ENCODE measurements at regions not wholly inside any gene's neighbourhood (a gene's known extent, or its start where the extent isn't known, plus 50 kb on each side); places are given as distances from the start of the nearest gene placed in this dataset.

DNA sequence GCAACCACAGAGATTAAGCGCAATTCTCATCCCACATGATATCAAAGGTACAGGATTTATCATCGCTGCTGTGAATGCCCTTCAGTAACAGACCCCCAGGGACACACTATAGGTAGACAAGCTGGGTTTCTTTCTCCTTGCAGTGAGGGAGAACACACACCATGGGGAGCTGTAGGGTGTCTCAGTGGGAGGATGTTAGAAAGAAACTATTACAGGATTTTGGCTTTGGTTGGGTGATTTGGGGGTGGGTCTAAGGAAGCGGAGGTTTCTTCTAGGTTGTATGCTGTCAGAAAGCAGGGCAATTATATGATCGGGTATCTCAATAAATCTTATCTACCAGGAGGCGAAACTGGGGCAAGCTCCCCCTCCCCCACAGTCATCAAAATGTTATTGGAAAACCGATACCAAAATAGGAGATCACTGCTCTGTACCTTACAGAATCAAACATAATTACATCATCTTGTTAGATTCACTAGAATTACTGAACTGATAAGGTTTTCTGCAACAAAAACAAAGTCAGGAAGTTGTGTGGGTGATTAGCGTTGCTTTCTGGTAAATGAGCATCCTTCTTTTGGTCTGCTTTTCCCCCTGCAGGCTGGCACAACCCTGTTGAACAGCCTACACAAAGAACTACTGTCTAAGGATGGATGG is 209.7 kb downstream of the TEX36 start:
- no peak overlapping the region for H3K27ac ChIP-seq
- H3K27me3 ChIP-seq = no peaks in the 10 kb centered on the region
- no peaks in the 10 kb centered on the region for H3K36me3 ChIP-seq
- H3K4me2 ChIP-seq = peak overlapping the region; percentile 39
- no peak overlapping the region for H3K9ac ChIP-seq
- TF ChIP-seq Cebpa-rat (IDR thresholded peaks at IDR 0.05) = no peak
- no peak overlapping the region for H3K4me3 ChIP-seq
- H3K9me3 ChIP-seq = no peaks in the 10 kb centered on the region
- no peaks in the 10 kb centered on the region for H4K20me1 ChIP-seq
- peaks cover 14% of the 10 kb centered on the region for H3K4me1 ChIP-seq

DNA sequence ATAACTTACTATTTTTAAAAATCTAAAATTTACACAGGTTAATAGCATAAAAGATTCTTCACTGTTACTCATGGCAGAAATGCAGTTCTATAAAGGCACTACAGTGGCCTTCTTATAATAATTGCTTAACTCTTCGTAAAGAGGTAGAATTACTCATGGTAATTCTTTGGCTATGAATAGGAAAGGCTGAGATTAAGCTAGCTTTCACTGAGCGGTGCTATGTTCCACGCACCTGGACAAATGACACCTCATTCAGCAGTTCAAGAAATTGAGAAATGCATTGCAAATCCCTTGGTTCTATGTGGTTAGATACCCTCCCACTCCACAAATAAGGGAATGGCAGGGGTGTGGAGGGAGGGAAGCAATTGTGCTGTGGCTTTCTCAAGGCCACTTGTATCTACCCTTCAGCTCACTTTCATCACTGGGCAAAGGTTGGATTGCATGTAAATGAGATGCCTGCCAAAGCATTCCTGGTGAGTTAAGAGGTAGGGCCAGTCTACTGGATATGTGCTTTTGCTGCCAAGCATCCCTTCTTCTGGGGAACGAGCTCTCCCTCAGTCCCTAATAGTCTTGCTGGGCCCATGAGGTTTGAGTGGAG is 210.9 kb downstream of the TEX36 start:
- no peak for TF ChIP-seq Cebpa-rat (IDR thresholded peaks at IDR 0.05)
- Histone ChIP-seq H3K27me3 (no peaks in the 10 kb centered on the region), H3K4me3 (no peak overlapping the region), H3K36me3 (no peaks in the 10 kb centered on the region), H4K20me1 (no peaks in the 10 kb centered on the region), H3K4me1 (peaks cover 14% of the 10 kb centered on the region), H3K9me3 (no peaks in the 10 kb centered on the region), H3K4me2 (no peak overlapping the region), H3K9ac (no peak overlapping the region), H3K27ac (no peak overlapping the region)

DNA sequence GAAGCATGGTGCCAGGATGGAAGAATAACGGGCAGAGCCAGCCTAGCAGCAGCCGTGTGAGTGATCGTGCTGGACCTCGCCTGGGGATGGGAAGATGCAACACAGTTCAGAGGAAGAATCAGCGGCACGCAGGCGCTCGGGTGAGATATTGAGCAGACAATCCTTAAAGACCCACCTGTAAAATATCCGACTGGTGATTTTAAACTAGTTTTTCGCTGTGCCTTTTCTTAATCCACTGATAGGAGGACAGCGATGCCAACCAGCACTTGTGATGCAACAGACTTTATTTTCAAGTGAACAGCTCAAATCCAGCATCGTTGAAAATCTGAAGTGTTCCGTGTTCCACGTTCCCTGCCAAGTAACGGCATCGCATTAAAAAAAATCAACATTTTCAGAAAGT is 214.7 kb downstream of the TEX36 start:
- H3K27me3 ChIP-seq = no peaks in the 10 kb centered on the region
- no peaks in the 10 kb centered on the region for H3K36me3 ChIP-seq
- no peak for TF ChIP-seq Cebpa-rat (IDR thresholded peaks at IDR 0.05)
- H3K9ac ChIP-seq = no peak overlapping the region
- no peak overlapping the region for H3K4me2 ChIP-seq
- no peaks in the 10 kb centered on the region for H3K9me3 ChIP-seq
- H4K20me1 ChIP-seq = no peaks in the 10 kb centered on the region
- peaks cover 5% of the 10 kb centered on the region for H3K4me1 ChIP-seq
- no peak overlapping the region for H3K27ac ChIP-seq
- H3K4me3 ChIP-seq = no peak overlapping the region

DNA sequence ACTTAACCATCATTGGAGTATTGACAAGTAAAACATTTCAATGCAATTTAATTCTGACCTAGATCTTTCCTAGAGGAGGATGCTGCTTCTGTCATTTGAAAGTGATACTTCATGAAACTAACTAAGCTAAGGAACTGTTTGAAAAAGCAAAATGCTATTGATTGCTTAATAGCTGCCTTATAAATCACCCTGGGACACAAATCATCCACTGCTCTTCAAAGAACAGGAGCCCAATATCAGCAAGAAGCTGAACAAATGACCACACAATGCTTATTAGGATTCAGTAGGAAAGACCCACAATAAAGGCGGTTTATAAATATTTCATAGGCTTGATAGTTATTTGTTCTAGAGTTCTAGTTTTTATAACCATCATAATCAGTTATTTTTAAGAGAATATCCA is 216.3 kb downstream of the TEX36 start:
- Histone ChIP-seq H3K9ac (no peak overlapping the region), H3K4me2 (no peak overlapping the region), H4K20me1 (no peaks in the 10 kb centered on the region), H3K4me1 (no peaks in the 10 kb centered on the region), H3K27ac (no peak overlapping the region), H3K27me3 (no peaks in the 10 kb centered on the region), H3K4me3 (no peak overlapping the region), H3K9me3 (no peaks in the 10 kb centered on the region), H3K36me3 (no peaks in the 10 kb centered on the region)
- no peak for TF ChIP-seq Cebpa-rat (IDR thresholded peaks at IDR 0.05)

DNA sequence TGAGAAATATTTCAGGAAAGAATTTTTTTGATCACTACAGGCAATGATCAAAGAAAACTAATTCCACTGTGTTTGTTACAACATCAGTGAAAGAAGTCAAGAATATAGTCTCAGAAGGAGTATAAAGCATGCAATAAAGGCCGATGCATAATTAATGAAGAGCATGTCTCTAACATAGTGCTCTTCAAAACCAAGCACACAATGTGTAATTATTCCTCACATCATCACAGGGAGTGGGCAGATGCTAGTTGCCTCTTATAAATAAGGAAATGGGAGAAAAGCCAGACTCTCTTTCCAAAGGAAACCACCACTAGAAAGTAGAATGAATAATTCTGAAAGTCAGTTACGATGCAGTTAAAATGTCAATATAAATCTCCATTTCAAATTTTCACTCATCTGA is 220.1 kb downstream of the TEX36 start:
- H3K4me2 ChIP-seq = no peak overlapping the region
- no peaks in the 10 kb centered on the region for H3K9me3 ChIP-seq
- H4K20me1 ChIP-seq = no peaks in the 10 kb centered on the region
- H3K9ac ChIP-seq = no peak overlapping the region
- no peak for TF ChIP-seq Cebpa-rat (IDR thresholded peaks at IDR 0.05)
- H3K4me3 ChIP-seq = no peak overlapping the region
- H3K36me3 ChIP-seq = no peaks in the 10 kb centered on the region
- no peaks in the 10 kb centered on the region for H3K4me1 ChIP-seq
- no peak overlapping the region for H3K27ac ChIP-seq
- H3K27me3 ChIP-seq = no peaks in the 10 kb centered on the region

DNA sequence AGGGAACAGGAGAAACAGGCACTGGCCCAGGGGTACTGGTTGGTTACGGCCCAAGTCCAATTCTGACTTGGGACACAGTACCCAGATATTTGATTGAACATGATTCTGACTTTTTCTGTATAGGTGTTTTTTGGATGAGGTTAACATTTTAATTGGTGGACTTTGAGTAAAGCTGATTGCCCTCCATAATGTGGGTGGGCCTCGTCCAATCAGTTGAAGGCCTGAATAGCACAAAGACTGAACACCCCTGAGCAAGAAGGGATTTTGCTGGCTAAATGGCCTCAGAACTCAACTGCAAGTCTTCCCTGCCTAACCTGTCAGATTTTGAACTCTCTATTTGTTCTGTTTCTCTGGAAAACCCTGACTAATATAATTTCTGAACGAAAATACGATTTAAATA is 222.6 kb downstream of the TEX36 start:
- Histone ChIP-seq H3K4me2 (no peak overlapping the region), H3K9me3 (no peaks in the 10 kb centered on the region), H3K4me3 (no peak overlapping the region), H3K27ac (no peak overlapping the region), H4K20me1 (no peaks in the 10 kb centered on the region), H3K36me3 (no peaks in the 10 kb centered on the region), H3K4me1 (peaks cover 6% of the 10 kb centered on the region; the same call in 1 of the 2 replicates), H3K9ac (no peak overlapping the region), H3K27me3 (no peaks in the 10 kb centered on the region)
- no peak for TF ChIP-seq Cebpa-rat (IDR thresholded peaks at IDR 0.05)

DNA sequence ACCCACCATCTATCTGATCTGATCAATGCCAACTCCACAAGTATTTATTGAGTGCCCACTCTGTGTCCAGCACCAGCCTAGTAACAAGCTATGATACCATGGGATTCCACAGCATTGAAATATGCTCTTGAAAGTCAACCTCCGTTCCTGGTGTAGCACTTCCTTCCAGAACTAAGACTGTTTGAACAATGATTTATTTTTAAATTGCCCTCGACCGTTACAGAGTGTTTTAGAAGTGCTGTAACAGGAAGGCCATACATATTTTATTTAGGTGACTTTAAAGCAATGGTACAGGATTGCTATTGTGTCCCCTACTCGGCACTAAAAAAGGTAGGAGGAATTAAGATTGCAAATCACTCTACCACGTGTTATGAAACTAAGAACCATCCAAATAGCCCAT is 225.6 kb downstream of the TEX36 start:
- Histone ChIP-seq H3K9ac (no peak overlapping the region), H3K4me2 (peak overlapping the region; percentile 20; the same call in 1 of the 2 replicates), H3K9me3 (peaks cover 8% of the 10 kb centered on the region), H3K27ac (no peak overlapping the region), H4K20me1 (no peaks in the 10 kb centered on the region), H3K27me3 (no peaks in the 10 kb centered on the region), H3K4me1 (peaks cover 6% of the 10 kb centered on the region; the same call in 1 of the 2 replicates), H3K36me3 (no peaks in the 10 kb centered on the region), H3K4me3 (no peak overlapping the region)
- TF ChIP-seq Cebpa-rat (IDR thresholded peaks at IDR 0.05) = no peak

DNA sequence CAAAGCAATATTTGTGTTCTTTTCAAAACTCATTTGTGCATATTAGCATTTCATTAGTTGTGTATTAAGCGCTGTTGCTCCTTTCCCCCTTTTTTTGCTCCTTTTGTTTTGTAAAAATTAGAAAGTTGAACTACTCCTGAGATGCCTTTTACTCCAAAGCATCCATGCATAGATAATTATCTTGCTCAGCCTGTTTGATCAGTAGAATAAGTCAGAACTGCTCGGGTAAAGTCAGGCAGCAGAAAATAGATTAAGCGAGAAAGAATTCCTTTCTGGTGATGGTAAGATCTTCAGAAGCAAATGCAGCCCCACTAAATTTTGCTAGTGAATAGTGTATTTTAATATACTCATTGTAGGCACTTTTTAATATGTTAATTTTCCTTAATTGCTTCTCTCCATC is 227.1 kb downstream of the TEX36 start:
- no peak overlapping the region for H3K4me2 ChIP-seq

DNA sequence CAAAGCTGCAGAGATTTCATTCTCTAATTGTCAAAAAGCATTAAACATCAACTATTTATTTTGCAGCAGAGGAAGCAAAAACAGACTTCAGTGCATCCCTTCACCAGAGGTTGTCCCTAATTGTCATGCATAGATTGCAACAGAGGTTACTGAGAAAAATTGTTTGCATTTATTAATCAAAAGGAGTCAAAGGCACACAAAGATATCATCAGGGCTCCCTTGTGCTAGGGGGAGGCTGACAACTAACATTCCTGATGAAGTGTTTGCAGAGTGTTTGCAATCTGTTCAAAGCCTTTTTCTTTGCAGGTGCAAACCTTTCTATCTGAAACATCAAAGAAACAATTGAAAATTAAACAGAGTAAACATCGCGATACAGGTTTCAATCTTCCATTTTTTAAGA is 227.5 kb downstream of the TEX36 start:
- H4K20me1 ChIP-seq = no peaks in the 10 kb centered on the region
- no peak overlapping the region for H3K9ac ChIP-seq
- TF ChIP-seq Cebpa-rat (IDR thresholded peaks at IDR 0.05) = no peak
- H3K4me1 ChIP-seq = peaks cover 6% of the 10 kb centered on the region; the same call in 1 of the 2 replicates
- peaks cover 9% of the 10 kb centered on the region for H3K9me3 ChIP-seq
- no peak overlapping the region for H3K4me3 ChIP-seq
- H3K4me2 ChIP-seq = no peak overlapping the region
- H3K36me3 ChIP-seq = no peaks in the 10 kb centered on the region
- H3K27ac ChIP-seq = no peak overlapping the region
- H3K27me3 ChIP-seq = no peaks in the 10 kb centered on the region

More for the DNA sequence above, 227.1 kb downstream of the TEX36 start:
- peaks cover 9% of the 10 kb centered on the region for H3K9me3 ChIP-seq
- H3K4me3 ChIP-seq = no peak overlapping the region
- no peaks in the 10 kb centered on the region for H3K36me3 ChIP-seq
- H3K4me1 ChIP-seq = peaks cover 6% of the 10 kb centered on the region; the same call in 1 of the 2 replicates
- H3K27ac ChIP-seq = no peak overlapping the region
- no peak overlapping the region for H3K9ac ChIP-seq
- no peaks in the 10 kb centered on the region for H3K27me3 ChIP-seq
- H4K20me1 ChIP-seq = no peaks in the 10 kb centered on the region
- TF ChIP-seq Cebpa-rat (IDR thresholded peaks at IDR 0.05) = no peak

DNA sequence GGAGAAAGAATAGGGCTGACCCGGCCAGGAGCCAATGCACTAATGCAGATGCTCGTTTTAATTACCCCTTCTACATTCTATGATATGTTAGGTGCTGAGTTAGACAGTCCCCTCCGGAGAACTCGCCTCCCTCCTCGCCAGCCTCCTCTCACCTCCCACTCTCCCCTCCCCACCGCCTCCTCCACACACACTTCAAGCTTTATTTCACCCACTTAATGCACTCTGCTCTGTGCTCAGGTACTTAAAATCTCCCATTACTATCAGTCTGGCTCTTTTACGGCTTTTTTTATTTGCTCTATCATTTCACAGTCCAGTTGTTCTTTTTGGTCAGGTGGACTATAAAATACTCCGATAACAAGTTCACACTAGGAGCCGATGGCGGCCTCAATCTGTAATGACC is 231.6 kb downstream of the TEX36 start:
- Histone ChIP-seq H3K9me3 (peaks cover 9% of the 10 kb centered on the region), H4K20me1 (no peaks in the 10 kb centered on the region), H3K4me2 (no peak overlapping the region), H3K4me3 (no peak overlapping the region), H3K27me3 (no peaks in the 10 kb centered on the region), H3K36me3 (no peaks in the 10 kb centered on the region), H3K4me1 (no peaks in the 10 kb centered on the region), H3K9ac (no peak overlapping the region), H3K27ac (no peak overlapping the region)
- TF ChIP-seq Cebpa-rat (IDR thresholded peaks at IDR 0.05) = no peak
